Activated CD8-positive, alpha-beta T cell treated with anti-CD3 and anti-CD28 coated beads for 36 hours (primary cell): ENCODE measurements at regions not wholly inside any gene's neighbourhood (a gene's known extent, or its start where the extent isn't known, plus 50 kb on each side); places are given as distances from the start of the nearest gene placed in this dataset.

ENCODE experiments used
- ATAC-seq: fragments of 200-7000 bp; cut with Tn5 transposase; one replicate; pipeline ENCODE4 v1.10.0; 2021; ENCODE audit warnings: mild to moderate bottlenecking, moderate library complexity
- CTCF ChIA-PET: fragments of 350-600 bp; sonication (Branson Sonifier 250); formaldehyde crosslinking; loops from one replicate; lab custom pipeline; 2021; ENCODE audit warnings: antibody characterized with exemption; lab: Charles Lee
- POLR2A ChIA-PET: fragments of 350-600 bp; sonication (Branson Sonifier 250); formaldehyde crosslinking; loops from one replicate; lab custom pipeline; 2021; ENCODE audit warnings: antibody characterized with exemption; lab: Charles Lee
- DNase-seq: peaks from one replicate; pipeline ENCODE4 v3.0.0-alpha.2; 2020
- H3K27ac Mint-ChIP-seq: one replicate; pipeline ENCODE4 v1.8.0; 2021; ENCODE audit warnings: mild to moderate bottlenecking, mixed read lengths
- H3K27me3 Mint-ChIP-seq: one replicate; pipeline ENCODE4 v1.8.0; 2021; ENCODE audit warnings: mixed read lengths
- H3K36me3 Mint-ChIP-seq: one replicate; pipeline ENCODE4 v1.8.0; 2021; ENCODE audit warnings: low read depth, mixed read lengths
- H3K4me1 Mint-ChIP-seq: one replicate; pipeline ENCODE4 v1.8.0; 2021; ENCODE audit warnings: low read depth, mixed read lengths
- H3K4me3 Mint-ChIP-seq: one replicate; pipeline ENCODE4 v1.8.0; 2021; ENCODE audit warnings: mild to moderate bottlenecking, moderate library complexity, mixed read lengths
- H3K9me3 Mint-ChIP-seq: one replicate; pipeline ENCODE4 v1.8.0; 2021; ENCODE audit warnings: mixed read lengths
- CTCF ChIP-seq: fragments of 200-600 bp; IDR thresholded peaks from one replicate; pipeline ENCODE4 v1.8.0; 2022; ENCODE audit warnings: antibody characterized with exemption, mild to moderate bottlenecking
- intact Hi-C: fragments of 100-400 bp; cut with micrococcal nuclease; formaldehyde crosslinking; loops from one replicate; pipeline ENCODE4 v1.10.0; 2022

- ATAC-seq, result no peak
- Mint-ChIP-seq H3K36me3 (no peaks in the 10 kb centered on the region), H3K4me3 (no peak overlapping the region), H3K27ac (no peak overlapping the region), H3K4me1 (no peaks in the 10 kb centered on the region), H3K9me3 (no peaks in the 10 kb centered on the region), H3K27me3 (peaks cover 9% of the 10 kb centered on the region)
- ChIA-PET POLR2A (no interaction called here), CTCF (no interaction called here)
- no peak for TF ChIP-seq CTCF
- DNase-seq, result no peak
- intact Hi-C loops, result no loop called here
Measured at GRCh38 chr21:38037416-38037815, 121.2 kb upstream of the KCNJ6 start.

GRCh38 chr21:38039369-38039768 lies 123.1 kb upstream of the KCNJ6 start:
- no peak overlapping the region for H3K27ac Mint-ChIP-seq
- DNase-seq (no peak), ATAC-seq (no peak)
- H3K9me3 Mint-ChIP-seq, result no peaks in the 10 kb centered on the region
- no peaks in the 10 kb centered on the region for H3K4me1 Mint-ChIP-seq
- no peak for TF ChIP-seq CTCF
- peaks cover 4% of the 10 kb centered on the region for H3K27me3 Mint-ChIP-seq
- POLR2A ChIA-PET, result no interaction called here
- H3K4me3 Mint-ChIP-seq, result no peak overlapping the region
- CTCF ChIA-PET, result no interaction called here
- intact Hi-C loops, result no loop called here
- no peaks in the 10 kb centered on the region for H3K36me3 Mint-ChIP-seq

GRCh38 chr21:38039841-38040240 lies 123.6 kb upstream of the KCNJ6 start:
- intact Hi-C loops, result no loop called here

GRCh38 chr21:38041493-38041892 lies 125.2 kb upstream of the KCNJ6 start:
- CTCF ChIA-PET, result no interaction called here
- peaks cover 2% of the 10 kb centered on the region for H3K27me3 Mint-ChIP-seq
- H3K9me3 Mint-ChIP-seq, result no peaks in the 10 kb centered on the region
- H3K27ac Mint-ChIP-seq, result no peak overlapping the region
- TF ChIP-seq CTCF, result no peak
- DNase-seq, result no peak
- no peak for ATAC-seq
- POLR2A ChIA-PET, result no interaction called here
- intact Hi-C loops, result no loop called here
- no peaks in the 10 kb centered on the region for H3K36me3 Mint-ChIP-seq
- H3K4me3 Mint-ChIP-seq, result no peak overlapping the region
- H3K4me1 Mint-ChIP-seq, result no peaks in the 10 kb centered on the region

More at GRCh38 chr21:38039841-38040240, 123.6 kb upstream of the KCNJ6 start:
- Mint-ChIP-seq H3K4me3 (no peak overlapping the region), H3K4me1 (no peaks in the 10 kb centered on the region), H3K9me3 (no peaks in the 10 kb centered on the region), H3K27me3 (peaks cover 4% of the 10 kb centered on the region), H3K27ac (no peak overlapping the region), H3K36me3 (no peaks in the 10 kb centered on the region)
- CTCF ChIA-PET, result no interaction called here
- POLR2A ChIA-PET, result no interaction called here
- DNase-seq (no peak), ATAC-seq (no peak)
- no peak for TF ChIP-seq CTCF

GRCh38 chr21:38042246-38042645 lies 126.0 kb upstream of the KCNJ6 start:
- H3K9me3 Mint-ChIP-seq, result no peaks in the 10 kb centered on the region
- H3K4me3 Mint-ChIP-seq, result no peak overlapping the region
- peaks cover 3% of the 10 kb centered on the region for H3K27me3 Mint-ChIP-seq
- intact Hi-C loops, result no loop called here
- ChIA-PET CTCF (no interaction called here), POLR2A (no interaction called here)
- no peaks in the 10 kb centered on the region for H3K36me3 Mint-ChIP-seq
- TF ChIP-seq CTCF, result no peak
- H3K4me1 Mint-ChIP-seq, result no peaks in the 10 kb centered on the region
- DNase-seq, result no peak
- no peak for ATAC-seq
- no peak overlapping the region for H3K27ac Mint-ChIP-seq
